ENCODE measurements at regions not wholly inside any gene's neighbourhood (a gene's known extent, or its start where the extent isn't known, plus 50 kb on each side); places are given as distances from the start of the nearest gene placed in this dataset.
A peak's percentile ranks its signal among the peaks of the same experiment; 100 is the strongest.

DNA sequence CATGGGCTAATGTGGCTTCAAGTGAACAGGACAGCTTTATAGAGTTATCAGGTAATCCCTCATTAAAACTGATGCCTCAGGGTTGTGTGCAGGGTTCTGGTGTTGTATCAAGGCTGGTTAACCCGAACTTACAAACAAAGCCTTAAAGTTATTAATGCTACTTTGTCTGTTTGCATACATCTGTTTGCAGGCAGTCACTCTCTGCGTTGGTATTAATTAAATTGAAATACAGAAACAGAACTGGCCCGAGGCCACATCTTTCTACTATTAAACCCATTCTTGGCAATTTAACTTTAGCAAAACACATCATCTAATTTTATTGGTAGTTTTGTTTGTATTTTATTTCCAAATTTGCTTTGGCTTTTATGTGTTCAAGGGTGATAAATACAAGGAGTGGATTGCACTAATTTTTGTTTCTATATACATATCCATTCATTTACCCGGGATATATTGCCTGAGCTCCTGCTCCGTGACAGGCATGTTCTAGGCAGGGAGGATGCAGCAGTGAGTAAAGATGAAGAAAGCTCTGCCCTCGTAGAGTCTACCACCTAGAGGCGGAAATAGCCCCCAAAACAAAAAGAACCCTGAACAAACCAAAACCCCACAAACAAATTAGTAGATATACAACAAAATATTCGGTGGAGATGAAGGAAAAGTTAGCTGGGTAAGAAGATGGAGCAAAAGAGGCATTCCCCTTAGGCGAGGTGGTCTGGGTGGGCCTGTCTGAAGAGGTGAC, 164.2 kb downstream of the MACROH2A1 start:
- no peak for DNase-seq

DNA sequence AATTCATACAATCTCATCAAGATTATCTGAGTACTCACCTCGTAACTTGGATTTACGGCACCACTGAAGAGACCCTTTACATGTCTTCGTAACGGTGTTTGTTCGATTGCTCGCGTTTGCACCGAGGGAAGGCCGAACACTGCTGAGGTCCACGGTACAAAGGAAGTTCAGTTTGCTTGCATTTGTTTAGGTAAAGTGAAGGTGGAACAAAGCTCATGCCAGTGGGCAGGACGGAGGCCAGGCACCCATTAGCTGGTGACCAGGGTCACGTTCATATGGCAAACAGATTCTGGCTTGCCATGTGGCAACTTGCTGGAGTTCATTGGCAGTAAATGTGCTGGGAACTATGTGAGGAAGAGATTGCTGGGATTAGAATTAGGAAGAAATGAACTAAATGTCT, 164.8 kb downstream of the MACROH2A1 start:
- no peak for DNase-seq

DNA sequence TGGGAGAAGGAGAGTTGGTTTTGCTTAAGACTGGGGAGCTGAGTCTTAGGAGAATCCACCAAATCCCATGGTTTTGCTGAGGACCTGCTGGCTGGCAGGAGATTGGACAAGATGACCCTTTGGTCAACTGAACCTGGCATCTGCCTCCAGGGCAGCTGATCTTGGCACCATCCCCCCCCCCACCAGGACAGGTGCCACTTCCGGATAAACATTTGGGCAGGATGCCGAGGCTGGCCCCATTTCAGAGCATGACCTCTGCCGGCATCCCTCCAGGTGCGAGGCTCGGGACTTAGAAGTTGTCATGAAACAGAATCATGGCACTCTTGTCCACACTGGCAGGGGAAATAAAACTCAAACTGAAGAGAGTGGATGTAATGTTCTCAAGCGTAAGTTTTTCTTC, 165.6 kb downstream of the MACROH2A1 start:
- DNase-seq: no peak

DNA sequence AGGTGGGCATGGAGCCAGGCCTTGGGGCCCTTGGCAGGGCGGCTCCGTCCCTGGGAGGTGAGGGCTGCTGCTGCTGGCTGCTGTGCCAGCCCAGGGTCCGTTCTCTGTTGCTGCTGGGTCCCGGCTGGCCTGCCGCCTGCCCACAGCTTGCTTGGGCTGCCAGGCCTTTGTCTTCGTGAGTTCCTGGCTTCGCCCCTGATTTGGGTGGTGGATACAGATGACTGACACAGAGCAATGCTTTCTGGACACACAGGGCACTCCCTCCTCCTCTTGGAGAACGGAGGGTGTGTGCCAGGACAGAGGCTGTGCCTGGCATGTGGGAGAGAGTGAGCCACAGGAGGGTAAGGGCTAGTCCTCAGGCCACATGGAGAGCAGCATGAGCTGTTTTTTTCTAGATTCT, 166.1 kb downstream of the MACROH2A1 start:
- no peak for DNase-seq

DNA sequence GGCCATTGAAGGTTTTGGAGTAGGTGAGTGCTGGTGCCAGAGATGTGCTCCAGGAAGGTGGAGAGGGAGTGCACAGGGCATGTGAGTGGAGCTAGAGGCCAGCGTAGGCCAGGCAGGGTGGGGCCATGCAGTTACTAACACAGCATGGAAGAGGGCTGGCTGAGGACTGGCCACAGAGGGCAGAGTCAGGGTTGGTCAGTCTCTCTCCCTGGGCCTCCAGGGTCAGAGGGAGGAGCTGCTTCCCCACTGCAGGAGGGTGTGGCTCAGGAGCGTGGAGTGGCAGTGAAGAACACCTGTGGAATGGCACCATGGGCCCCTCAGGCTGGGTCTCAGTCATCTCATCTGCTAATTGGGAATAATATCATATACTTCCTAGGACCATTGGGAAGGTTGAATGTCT, 167.7 kb downstream of the MACROH2A1 start:
- no peak for DNase-seq

DNA sequence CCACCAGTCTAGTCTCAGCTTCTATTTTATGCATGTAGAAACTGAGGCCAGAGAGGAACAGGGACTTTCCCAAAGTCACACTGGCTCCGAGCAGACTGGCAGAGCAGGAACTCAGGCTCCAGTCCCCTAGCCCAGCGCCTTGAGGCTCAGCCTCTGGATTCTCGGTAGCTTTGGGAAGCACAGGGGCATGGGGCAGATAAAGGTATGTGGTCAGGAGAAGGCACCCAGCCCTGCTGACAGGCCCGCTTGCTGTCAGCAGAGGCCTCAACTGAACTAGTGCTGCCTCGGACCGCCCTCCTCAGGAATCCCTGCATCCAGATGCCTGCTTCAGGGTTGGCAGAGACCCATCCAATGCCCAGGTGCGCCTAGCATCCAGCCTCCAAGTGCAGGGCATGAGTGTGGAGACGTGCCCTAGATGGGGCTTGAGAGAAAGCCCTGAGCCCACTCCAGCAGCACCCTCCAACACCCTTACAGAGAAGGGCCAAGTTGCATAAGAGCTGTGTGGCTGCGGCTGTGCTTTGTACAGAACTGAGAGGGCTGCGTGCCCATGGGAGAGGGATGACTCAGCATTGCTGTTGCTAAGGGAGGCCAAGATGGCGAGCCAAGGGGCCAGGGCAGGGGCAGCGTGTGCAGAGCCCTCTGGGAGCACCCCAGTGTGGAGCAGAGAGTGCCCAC, 168.6 kb downstream of the MACROH2A1 start:
- no peak for DNase-seq

DNA sequence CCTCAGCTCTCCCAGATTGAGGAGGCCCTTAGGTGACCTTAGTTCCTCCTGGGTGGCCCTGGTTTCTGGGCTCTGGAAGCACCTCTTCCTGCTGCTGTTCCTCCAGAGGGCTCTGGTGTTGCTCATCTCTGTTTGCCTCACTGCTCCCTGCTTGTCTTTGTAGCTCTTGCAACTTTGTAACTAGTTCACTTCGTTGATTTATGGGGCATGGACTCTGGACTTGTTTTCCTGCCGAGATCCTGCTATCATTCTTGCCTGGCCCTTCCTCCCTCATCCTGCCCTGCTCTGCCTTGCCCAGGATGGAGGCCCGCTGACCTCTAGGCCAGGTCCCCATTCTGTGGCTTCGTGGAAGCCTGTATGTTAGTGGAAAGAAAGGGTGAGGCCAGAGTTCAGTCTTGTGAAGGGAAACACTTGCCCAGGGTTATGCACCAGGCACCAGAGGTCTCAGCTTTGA, 169.3 kb downstream of the MACROH2A1 start:
- no peak for DNase-seq

DNA sequence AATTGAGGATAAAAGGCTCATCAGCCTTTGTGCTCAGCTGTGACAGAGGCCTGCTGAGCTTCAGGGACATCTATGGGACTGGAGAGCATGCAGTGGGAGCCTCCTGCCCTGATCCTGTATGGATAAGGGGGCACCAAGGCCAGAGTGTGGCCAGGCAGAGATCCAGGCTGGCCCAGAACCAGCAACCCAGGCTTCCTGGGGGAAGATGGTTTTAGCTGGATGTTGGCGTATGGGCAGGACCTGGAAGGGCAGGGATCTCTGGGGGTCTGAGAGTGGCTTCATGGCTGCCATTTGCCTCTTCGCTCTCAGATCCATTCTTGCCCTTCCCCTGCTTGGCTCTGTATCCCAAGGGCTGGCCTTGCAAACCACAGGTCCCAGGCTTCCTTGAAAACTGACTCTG, 169.9 kb downstream of the MACROH2A1 start:
- no peak for DNase-seq

DNA sequence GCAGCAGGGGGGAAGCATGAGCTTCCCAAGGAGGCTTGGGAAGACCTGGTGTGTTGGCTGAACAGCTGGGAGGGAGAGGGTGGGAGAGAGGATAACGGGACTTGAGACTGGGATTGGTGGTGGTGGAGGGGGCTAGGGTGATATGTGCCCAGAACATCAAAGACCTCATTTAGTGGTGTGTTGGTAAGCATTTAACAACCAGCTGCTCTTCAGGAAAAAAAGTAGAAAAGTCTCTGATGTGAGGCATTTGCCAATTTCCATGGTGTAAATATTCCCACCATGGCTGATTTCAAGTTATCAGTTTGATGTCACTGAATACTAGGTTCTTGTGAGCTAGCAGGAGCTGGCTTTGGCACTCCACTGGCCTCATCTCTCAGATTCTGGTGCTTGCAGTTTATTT, 170.8 kb downstream of the MACROH2A1 start:
- DNase-seq: no peak

DNA sequence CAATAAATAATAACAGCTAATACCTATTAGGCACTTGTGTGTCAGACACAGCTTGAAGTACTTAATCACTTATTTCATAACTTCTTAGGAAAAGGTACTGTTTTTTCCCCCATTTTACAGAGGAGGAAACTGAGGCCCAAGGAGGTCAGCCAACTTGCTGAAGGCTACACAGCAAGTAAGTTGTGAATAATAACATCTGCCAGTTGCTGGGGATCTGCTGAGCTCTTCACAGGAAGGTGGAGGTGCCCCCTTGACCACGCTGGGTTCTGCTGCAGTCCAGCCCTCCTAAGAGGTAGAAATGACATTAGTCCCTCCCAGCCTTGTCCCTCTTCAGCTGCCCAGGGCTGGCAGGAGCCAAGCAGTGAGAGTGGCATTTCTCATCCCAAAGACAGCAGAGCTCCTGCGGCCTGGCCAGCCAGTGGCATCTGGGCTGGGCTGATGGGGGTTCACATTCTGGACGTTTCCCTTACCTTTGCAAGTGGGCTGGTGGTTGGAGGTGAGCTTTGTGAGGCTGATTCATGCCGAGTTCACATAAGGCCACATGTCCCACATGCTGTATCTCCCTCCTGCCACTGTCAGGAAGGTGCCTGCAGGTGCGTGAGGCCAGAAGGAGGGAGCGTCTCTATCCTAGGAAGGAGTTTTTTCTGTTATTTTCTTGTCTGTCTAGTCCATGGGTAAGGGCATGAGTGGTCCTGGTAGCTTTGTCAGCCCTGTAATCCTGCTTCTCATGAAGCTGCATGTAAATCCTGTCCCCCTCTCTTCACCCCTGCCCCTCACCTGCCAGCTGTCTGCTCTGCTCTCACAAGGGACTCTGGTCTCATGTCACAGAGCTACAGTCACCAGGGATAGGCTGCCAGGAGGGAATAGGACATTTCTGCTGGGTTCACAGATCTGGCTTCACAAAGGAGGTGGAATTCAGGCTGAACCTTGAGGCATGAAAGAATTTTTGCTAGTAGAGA, 171.7 kb downstream of the MACROH2A1 start:
- DNase-seq: no peak

DNA sequence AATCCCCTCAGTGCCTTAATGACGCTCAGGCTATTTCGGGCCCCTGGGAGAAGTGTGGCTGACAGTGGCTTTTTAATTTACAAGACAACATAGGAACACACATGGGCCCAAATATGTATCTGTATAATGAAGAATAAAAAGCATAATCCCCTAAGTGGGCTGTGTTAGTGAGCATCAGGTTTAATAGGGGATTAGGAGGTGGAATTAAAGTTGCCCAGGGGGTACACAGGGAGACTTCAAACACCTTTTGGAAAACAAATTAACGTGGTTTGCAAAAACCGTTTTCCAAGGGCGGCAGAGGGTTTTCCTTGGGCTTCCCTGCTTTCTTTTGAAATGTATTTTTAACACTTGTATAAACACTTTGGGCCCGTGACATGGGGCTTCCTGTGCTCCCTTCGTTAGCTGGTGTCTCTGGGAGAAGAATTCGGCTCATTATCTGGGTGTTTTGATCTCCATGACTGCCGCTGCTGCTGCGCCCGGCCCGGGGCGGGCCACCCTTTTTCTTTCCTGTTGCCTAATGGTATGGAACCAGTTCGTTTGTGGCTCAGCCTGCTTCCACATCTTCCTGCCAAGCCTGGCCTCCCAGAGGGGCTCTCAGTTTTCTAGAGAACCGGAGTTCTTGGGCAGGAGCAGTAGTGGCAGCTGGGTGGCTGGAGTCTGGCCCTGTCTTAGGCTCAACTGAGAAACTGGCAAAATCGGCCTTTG, 173.0 kb downstream of the MACROH2A1 start:
- DNase-seq: no peak

DNA sequence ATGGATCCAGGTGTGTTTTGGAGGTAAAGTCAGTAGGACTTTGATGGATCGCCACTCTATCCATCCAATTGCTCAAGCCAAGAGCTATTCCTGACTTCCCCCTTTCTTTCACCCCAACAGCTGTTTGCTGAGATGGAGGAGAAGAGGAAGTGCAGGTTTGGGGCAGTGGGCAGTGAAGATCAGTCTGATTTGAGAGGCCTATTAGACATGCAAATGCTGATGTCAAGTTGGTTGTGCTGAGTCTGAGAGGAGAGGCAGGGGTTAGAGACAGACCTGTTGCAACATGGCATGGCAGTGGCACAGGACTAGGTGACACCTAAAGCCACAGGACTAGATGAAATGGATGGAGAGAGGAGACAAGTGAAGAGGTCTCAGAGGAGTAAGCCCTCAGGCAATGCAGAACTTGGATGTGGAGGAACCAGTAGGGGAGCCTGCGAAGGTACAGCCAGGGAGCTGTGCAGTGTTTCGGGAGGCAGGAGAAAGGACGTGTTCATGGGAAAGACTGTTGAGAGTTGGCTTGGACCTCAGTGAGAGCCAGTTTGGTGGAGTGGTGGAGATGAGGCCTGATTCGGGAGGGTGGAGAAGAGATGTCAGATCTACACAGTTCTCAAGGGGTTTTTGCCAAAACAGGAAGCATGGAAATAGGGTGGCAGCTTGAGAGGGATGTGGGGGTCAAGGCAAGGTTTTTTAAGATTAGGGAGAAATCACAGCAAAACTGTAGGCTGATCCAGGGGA, 175.0 kb downstream of the MACROH2A1 start:
- peak; percentile 7 to 20 for DNase-seq

DNA sequence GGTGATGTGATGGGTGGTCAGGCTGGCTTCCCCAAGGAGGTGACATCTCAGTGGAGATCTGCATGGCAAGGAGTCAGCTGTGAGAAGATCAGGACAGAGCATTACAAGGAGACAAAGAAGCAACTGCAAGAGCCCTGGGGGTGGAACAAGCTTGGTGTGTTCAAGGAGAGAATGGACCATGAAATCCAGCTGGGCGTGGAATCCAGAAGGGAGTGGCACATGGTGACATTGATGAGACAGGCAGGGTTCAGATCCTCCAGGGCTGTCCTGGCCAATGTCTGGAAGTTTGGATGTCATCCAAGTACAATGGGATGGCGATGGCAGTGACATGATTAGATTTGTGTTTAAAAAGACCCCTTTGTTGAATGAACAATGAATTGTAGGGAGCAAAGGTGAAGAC, 175.6 kb downstream of the MACROH2A1 start:
- no peak for DNase-seq

DNA sequence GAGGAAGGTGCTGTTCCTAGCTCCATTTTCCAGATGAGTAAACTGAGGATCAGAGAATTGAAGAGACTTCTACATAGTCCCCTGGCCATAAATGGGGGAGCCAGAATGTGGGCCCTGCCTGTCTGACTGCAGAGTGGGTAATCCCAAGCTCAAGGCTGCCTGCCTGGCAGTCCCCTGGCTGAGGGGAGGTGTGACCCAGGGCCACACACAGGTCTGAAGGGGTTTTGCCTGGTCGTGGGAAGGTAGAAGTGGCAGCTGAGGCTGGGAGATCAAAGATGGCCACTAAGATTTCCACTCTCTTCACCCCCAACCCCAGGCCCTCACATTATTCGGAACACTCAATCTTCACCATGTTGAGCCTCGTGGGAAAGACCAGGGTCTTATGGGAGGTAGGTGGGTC, 176.3 kb downstream of the MACROH2A1 start:
- no peak for DNase-seq

DNA sequence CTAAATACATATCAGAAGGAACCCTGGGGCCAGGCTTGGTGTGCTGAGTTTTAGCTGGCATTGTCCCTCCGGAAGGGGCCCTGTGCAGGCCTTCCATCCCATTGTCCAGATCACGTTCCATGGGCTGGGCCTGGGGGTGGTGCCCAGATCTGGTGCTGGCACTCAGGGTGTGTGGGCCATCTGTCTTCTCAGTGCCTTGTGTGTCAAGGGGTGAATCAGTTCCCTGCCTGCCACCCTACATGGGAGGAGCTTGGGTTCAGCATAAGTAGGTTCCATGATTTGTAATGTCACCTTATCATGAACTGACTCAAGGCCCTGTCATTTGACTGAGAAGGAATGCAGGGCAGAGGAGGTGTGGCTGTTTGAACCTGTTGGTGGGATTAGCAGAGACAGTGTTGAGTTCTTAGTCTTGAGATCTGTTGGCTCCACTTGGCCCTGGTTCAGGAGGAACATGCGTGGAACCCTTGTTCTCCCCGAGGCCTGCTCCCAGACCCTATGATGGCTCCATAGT, 176.8 kb downstream of the MACROH2A1 start:
- DNase-seq: no peak

DNA sequence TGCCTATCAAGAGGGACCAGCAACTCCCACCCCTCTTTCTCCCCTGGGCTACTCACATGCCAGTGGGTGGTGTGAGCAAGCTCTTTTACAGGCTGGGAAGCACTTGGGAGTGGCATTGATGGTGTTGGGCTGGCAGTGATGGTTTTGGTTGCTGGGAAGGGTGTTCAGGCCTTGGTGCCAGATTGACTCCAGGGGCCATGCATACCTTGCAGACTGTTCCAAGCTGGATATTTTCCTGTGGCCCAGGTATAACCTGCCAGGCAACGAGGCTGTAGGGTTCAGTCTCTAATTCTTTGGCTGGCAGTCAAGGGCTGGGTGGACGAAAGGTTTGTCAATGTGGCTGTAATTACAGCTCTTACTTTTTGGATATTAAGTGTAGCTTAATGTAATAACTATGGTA, 177.3 kb downstream of the MACROH2A1 start:
- no peak for DNase-seq

DNA sequence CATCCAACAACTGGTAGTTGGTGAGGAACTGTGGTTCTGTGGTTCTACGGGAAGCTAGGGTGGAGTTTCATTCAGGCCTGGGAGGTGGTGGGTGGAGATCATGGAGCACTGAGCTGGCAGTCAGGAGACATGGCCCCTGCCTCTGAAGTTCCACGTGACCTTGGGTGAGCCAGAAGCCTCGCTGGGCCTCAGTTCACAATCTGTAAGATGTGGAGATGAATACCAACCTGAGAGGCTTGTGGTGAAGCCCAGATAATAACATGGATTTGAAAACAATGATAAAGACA, 177.9 kb downstream of the MACROH2A1 start:
- no peak for DNase-seq

DNA sequence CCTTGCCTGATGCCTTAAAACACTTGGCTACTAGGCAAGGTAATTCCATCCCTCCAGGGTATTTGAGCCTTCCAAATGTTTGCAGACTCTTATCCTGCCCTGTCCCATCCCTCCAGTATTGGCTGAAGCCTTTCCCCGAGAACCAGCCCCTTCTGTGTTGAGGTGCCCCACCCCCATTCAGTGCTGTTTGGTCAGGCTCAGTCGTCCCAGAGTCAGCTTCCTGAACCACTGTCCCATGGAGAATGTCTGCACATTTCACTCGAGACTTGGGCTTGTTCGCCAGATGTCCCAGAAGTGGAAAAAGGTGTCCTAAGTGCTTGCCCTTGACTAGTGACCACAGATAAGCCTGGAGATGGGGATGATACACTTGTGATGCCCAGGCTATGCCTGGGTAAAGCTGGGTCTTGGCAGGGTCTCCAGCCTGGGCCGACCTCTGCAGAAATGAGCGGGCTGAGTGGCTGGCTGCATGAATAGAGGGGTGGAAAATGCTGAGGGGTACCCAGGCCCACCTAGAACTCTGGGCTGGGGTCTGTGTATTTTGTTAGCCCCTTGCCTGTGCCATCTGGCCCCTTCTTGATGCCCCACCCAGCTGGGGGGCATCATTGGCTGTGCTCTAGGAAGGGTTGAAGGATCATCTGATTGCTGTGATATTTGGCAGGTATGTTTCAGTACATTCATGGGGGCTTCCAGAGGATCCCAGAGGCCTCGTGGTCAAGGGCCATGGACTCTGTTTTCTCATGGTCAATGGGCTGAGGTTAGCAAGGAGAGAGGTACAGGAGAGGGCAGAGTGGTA, 178.4 kb downstream of the MACROH2A1 start:
- no peak for DNase-seq

DNA sequence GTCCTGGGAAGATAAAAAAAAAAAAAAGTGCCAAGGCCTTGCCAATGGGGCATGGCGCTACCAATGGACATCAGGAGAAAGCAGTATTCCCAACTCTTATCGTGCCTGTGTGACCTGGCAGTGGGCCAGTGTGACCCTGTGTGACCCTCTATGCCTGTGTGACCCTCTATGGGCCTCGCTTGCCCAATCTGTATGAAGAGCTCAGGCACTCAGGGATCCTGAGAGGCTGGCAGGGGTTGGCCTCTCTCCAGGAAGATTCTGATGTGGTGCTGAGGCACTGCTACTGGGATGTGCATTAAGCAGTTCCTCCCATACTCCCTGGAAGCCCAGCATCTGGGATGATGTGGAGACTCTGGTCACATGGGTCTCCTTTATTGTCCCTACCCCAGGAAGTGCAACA, 179.2 kb downstream of the MACROH2A1 start:
- DNase-seq: no peak

DNA sequence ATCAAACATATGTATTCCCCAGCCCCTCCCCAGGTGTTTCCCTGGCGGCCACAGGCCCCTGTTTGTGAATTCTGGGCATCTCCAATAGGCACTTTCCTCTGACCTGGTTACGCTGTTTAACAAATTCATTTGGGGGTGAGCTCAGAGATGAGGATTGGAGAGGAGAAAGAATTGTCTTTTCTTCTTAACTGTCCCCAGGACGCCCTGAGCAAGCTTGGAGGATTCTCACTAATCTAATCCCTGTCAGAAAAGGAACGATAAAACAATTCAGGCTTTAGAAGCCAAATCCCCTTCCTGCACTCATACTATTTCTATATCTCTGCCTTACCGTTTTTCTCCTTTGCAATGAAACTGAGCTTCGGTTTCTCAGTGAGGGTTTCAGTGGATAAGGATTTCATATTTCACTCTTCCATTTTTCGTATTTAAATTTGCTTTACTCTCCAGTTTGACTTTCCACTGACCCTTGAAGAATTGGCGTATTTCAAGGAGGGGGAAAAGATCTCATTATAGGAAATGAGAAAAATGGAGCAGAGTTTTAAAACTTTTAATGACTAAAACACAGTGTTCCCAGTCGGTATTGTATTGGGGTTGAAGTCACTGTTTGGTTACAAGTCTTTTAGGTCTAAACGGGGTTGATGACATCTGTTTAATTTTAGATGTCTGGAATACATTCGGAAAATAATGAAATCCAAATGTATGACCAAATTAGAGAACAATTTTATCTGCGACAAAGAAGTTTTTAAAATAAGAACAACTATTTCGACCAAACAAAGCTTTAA, 180.1 kb downstream of the MACROH2A1 start:
- no peak for DNase-seq

DNA sequence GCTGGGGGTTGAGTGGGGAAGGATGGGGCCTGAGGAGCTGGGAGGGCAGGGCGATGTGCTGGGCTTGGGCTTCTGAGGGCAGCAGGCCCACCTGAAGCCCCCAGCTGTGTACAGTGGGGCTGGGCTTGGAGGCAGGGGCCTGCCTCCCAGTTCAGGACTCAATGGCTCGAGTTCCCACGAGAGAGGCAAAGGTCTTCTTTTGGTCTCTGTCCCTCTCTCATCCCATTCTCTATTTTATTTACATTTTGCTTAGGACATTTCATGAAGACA, 180.6 kb downstream of the MACROH2A1 start:
- DNase-seq: no peak
